Heart left ventricle (tissue), 16 donors: ENCODE measurements at regions not wholly inside any gene's neighbourhood (a gene's known extent, or its start where the extent isn't known, plus 50 kb on each side); places are given as distances from the start of the nearest gene placed in this dataset.

Source experiments
- ATAC-seq, 4 donors: fragments of 200-7000 bp; cut with Tn5 transposase; one replicate each; pipeline ENCODE4 v1.9.1; 2020 to 2022; ENCODE audit warnings: moderate library complexity in 4 of 4, mild to moderate bottlenecking in 3 of 4, moderate number of reproducible peaks in 1 of 4
- DNase-seq, 5 donors: peaks; one replicate each; pipeline ENCODE4 v3.0.0-alpha.2; 2020
- H3K27ac ChIP-seq, 12 donors: fragments of 200-600 bp; sonication (generic) in 4 of 12; one replicate each; pipeline versions ENCODE4 v1.5.0 to v1.8.0; 2016 to 2022; ENCODE audit warnings: mild to moderate bottlenecking in 2 of 12
- H3K27me3 ChIP-seq, 9 donors: fragments of 200-600 bp; sonication (generic) in 2 of 9; one replicate each; pipeline versions ENCODE4 v1.5.1 to v1.8.0; 2016 to 2022; ENCODE audit warnings: mild to moderate bottlenecking in 3 of 9
- H3K36me3 ChIP-seq, 9 donors: fragments of 200-600 bp; sonication (generic) in 2 of 9; one replicate each; pipeline versions ENCODE4 v1.5.0 to v1.8.0; 2018 to 2022; ENCODE audit warnings: mild to moderate bottlenecking in 2 of 9
- H3K4me1 ChIP-seq, 12 donors: fragments of 200-600 bp; sonication (generic) in 4 of 12; one replicate each; pipeline versions ENCODE4 v1.5.0 to v1.8.0; 2016 to 2022; ENCODE audit warnings: mild to moderate bottlenecking in 3 of 12
- H3K4me3 ChIP-seq, 12 donors: fragments of 200-600 bp; sonication (generic) in 4 of 12; one replicate each; pipeline versions ENCODE4 v1.5.0 to v1.8.0; 2017 to 2022; ENCODE audit warnings: mild to moderate bottlenecking in 9 of 12, moderate library complexity in 4 of 12
- H3K9me3 ChIP-seq, 12 donors: fragments of 200-600 bp; sonication (generic) in 4 of 12; one replicate each; pipeline versions ENCODE4 v1.5.0 to v1.8.0; 2016 to 2022; ENCODE audit warnings: mild to moderate bottlenecking in 1 of 12
- CTCF ChIP-seq, 12 donors: fragments of 200-600 bp; sonication (generic) in 4 of 12; IDR thresholded peaks; one replicate each; pipeline versions ENCODE4 v1.5.0 to v1.8.0; 2018 to 2022; ENCODE audit warnings: antibody characterized with exemption in 12 of 12, mild to moderate bottlenecking in 5 of 12
- POLR2A ChIP-seq, 2 donors: fragments of 450-650 bp; IDR thresholded peaks; one replicate each; pipeline ENCODE4 v1.6.1; 2017; ENCODE audit warnings: antibody characterized with exemption in 2 of 2, mild to moderate bottlenecking in 2 of 2, moderate library complexity in 2 of 2
- WGBS, 4 donors: extraction: QIAGEN DNeasy Blood & Tissue Kit in 2 of 4; methylation state at CpG; one replicate each; pipeline versions ENCODE4 v1.1.5 to v1.1.7; 2013 to 2018; 5-methylcytosine and 5-hydroxymethylcytosine counted together
- intact Hi-C, 10 donors: fragments of 100-400 bp; cut with DNase I; formaldehyde crosslinking; loops; one replicate each; pipeline versions ENCODE4 v1.11.1 to v1.14.2; 2022
- donor health status: ischemic (EF 13 %, LVEDD 7.1; RV severe dilation, severe dysfunction).
- donor health status: healthy with polysubstance abuse.
- donor health status: DM: no; HTN: yes; CAD: no.
- donor health status: DM: no; HTN: no; CAD: no.
- donor health status: ischemic (EF 25% LVEDD 6.9; RV normal size, moderate dysfunction).
- donor health status: ischemic (EF 25% LVEDD 5.7; RV mildly dilated, moderate dysfunction).
- donor health status: healthy.
- donor health status: DM: yes; HTN: yes; CAD: no.
- donor health status: ischemic (EF 35%, LVEDD 5.7; RV mildly dilated, moderate dysfunction).
- donor health status: nonischemic (EF 11% LVEDD 7.7; RV severe dilation, severe dysfunction).
- donor health status: DM: yes; HTN: yes; CAD: no.
- donor health status: PGD.
- donor health status: ischemic (EF 29% LVEDD 5.4; RV normal size, mild dysfunction).
- donor health status: nonischemic (EF 23%, LVEDD 6.1; RV moderate dilation, normal function).

- Histone ChIP-seq H3K4me1 (no peaks in the 10 kb centered on the region), H3K27me3 (no peaks in the 10 kb centered on the region), H3K36me3 (no peaks in the 10 kb centered on the region), H3K27ac (no peak overlapping the region), H3K9me3 (no peaks in the 10 kb centered on the region), H3K4me3 (no peak overlapping the region)
- no peak for TF ChIP-seq CTCF (IDR thresholded peaks at IDR 0.05)
- no peak for TF ChIP-seq POLR2A (IDR thresholded peaks at IDR 0.05)
- DNase-seq (no peak), ATAC-seq (no peak)
- 95 to 100% (median 97%) methylated on average over 1 of the region's 1 CpG for WGBS, 4 donors
- intact Hi-C loops, result no loop called here
Observed at GRCh38 chr7:51786284-51786683, 469.7 kb upstream of the COBL start.

DNA sequence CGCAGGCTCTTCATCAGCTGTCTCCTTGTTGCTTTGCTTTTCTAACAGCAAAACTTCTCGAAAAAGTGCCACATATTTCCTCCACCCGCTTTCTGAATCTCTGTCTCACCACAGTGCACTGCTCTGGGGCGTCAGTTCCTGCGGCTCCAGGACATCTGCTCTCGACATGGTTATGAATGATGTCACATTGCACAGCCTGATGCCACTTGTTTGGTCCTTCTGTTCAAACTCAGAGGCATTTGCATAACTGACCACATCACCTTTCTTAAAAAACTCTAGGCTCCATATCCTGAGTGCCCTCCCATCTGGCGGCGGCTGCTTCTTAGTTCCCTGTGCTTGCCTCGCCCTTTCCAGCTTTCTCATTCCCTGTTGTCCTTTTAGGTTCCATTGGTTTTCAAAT is 469.3 kb upstream of the COBL start:
- intact Hi-C loops, result no loop called here
- no peaks in the 10 kb centered on the region for H3K36me3 ChIP-seq
- no peak overlapping the region for H3K4me3 ChIP-seq
- no peaks in the 10 kb centered on the region for H3K9me3 ChIP-seq
- TF ChIP-seq CTCF (IDR thresholded peaks at IDR 0.05) (no peak), POLR2A (IDR thresholded peaks at IDR 0.05) (no peak)
- H3K27me3 ChIP-seq, result no peaks in the 10 kb centered on the region
- no peaks in the 10 kb centered on the region for H3K4me1 ChIP-seq
- no peak for ATAC-seq
- 71 to 84% (median 80%) methylated on average over 9 of the region's 9 CpGs for whole genome bisulfite sequencing, 4 donors
- H3K27ac ChIP-seq, result no peak overlapping the region
- no peak for DNase-seq

DNA sequence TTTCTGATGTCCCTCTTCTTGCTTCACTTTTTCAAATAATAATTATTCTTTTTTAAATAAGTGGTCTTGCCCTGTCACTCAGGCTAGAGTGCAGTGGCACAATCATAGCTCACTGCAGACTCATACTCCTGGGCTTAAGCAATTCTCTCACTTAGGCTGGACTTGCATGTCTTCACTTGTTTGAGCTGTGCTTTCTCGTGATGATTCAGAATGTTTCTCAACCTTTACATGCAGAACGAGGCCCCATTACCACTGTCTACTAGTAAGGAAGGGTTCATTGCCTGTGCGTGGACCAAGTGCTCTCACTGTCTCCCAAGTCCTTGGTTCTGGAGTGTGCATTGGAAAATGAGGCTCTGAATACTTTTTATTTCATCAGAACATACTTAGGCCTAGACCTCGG is 468.6 kb upstream of the COBL start:
- WGBS, 4 donors, result 73 to 84% (median 75%) methylated on average over 4 of the region's 4 CpGs
- H3K27me3 ChIP-seq, result no peaks in the 10 kb centered on the region
- intact Hi-C loops, result no loop called here
- H3K9me3 ChIP-seq, result no peaks in the 10 kb centered on the region
- no peak overlapping the region for H3K27ac ChIP-seq
- TF ChIP-seq POLR2A (IDR thresholded peaks at IDR 0.05), result no peak
- no peak for TF ChIP-seq CTCF (IDR thresholded peaks at IDR 0.05)
- DNase-seq, result no peak
- no peaks in the 10 kb centered on the region for H3K36me3 ChIP-seq
- ATAC-seq, result no peak
- no peak overlapping the region for H3K4me3 ChIP-seq
- no peaks in the 10 kb centered on the region for H3K4me1 ChIP-seq

GRCh38 chr7:51783241-51783640 is 466.6 kb upstream of the COBL start:
- Histone ChIP-seq H3K27ac (no peak overlapping the region), H3K4me1 (no peaks in the 10 kb centered on the region), H3K27me3 (no peaks in the 10 kb centered on the region), H3K36me3 (no peaks in the 10 kb centered on the region), H3K4me3 (no peak overlapping the region), H3K9me3 (no peaks in the 10 kb centered on the region)
- intact Hi-C loops, result no loop called here
- no peak for ATAC-seq
- 36 to 50% (median 37%) methylated on average over 2 of the region's 2 CpGs for WGBS, 4 donors
- no peak for DNase-seq
- TF ChIP-seq POLR2A (IDR thresholded peaks at IDR 0.05), result no peak
- TF ChIP-seq CTCF (IDR thresholded peaks at IDR 0.05), result no peak
